Epithelial cell of proximal tubule (primary cell): ENCODE measurements at regions not wholly inside any gene's neighbourhood (a gene's known extent, or its start where the extent isn't known, plus 50 kb on each side); places are given as distances from the start of the nearest gene placed in this dataset.

Source experiments
- DNase-seq: peaks from one replicate; pipeline ENCODE4 v3.0.0-alpha.2; 2011; ENCODE audit warnings: low read depth
- H3K4me3 ChIP-seq: 2 replicates; pipeline ENCODE4 v1.5.1; 2011; ENCODE audit warnings: low read depth, mild to moderate bottlenecking, low read length
- TF ChIP-seq, protein P1 (sequence below): conservative IDR thresholded peaks from 2 replicates; pipeline ENCODE4 v1.5.1; 2012; ENCODE audit warnings: low read depth, mild to moderate bottlenecking, low read length

DNA sequence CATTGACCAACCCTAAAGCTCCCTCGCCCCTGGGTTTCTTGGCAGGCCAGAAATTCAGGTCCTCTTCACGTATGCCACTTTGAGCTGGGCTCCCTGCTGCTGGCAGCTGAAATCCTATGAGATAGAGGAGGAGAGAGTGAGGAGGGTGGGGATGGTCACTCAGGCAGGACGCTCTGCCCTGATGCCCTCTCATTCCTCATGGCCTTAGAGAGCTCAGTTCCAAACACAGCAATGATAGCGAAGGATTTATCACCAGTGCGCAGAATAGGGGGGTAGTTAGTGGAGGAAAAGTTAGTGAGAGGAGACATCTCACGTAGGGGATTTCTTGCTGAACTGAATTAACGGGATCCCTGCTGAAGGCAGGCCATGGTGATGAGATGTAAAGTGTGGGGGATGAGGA is 84.2 kb upstream of the PMEPA1 start:
- H3K4me3 ChIP-seq, result no peak overlapping the region
- no peak for DNase-seq
- TF ChIP-seq, protein P1, sequence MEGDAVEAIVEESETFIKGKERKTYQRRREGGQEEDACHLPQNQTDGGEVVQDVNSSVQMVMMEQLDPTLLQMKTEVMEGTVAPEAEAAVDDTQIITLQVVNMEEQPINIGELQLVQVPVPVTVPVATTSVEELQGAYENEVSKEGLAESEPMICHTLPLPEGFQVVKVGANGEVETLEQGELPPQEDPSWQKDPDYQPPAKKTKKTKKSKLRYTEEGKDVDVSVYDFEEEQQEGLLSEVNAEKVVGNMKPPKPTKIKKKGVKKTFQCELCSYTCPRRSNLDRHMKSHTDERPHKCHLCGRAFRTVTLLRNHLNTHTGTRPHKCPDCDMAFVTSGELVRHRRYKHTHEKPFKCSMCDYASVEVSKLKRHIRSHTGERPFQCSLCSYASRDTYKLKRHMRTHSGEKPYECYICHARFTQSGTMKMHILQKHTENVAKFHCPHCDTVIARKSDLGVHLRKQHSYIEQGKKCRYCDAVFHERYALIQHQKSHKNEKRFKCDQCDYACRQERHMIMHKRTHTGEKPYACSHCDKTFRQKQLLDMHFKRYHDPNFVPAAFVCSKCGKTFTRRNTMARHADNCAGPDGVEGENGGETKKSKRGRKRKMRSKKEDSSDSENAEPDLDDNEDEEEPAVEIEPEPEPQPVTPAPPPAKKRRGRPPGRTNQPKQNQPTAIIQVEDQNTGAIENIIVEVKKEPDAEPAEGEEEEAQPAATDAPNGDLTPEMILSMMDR, result no peak

DNA sequence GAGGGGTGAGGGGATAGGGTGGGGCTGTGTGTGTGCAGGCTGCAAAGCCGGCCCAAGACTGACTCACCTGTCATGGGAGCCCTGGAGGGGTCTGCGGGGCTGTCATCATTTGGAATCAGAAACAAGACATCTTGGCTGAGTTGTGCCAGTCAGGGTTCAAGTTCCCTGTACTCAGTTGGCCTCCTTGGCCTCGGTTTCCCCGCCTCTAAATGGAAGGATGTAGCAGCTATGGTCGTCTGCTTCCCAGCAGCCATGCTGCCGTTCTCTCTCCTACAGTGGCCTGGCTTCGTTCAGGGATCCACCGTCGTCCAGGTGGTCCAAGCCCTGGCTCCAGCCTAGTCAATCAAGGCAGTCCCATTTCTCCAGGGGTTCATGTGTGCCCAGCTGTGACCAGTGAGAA is 83.6 kb upstream of the PMEPA1 start:
- no peak for DNase-seq
- H3K4me3 ChIP-seq, result no peak overlapping the region
- TF ChIP-seq, protein P1, result no peak

DNA sequence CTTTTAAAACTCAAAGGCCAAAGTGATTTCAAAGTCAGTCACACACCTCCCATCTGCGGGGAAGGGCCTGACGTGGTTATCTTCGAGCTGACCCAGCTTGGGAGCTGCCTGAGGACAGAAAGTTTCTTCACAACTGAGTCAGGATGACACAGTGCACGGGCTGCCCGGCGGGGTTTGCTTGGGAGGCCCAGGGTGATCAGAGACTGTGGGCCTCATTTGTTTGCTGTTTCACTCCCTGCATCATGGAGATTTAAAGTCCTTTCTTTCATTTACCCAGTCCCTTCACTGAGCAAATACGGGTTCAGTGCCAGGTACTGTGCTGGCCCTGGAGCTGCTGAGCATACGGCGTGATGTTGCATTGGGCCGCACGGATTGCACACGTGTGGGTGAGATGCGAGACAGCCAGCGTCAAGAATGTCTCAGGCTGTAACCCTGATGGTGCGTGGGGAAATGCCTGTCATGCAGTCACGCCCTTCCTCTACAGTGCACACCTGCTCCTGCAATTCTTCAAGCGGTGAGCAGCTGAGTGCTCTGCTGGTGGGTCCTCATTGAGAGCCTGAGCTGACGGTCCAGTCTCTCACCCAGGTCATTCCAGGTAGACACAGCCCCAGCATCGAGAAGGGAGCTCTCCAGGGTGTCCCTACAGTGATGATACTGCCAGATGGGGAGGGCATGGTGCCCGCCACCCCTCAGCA is 82.7 kb upstream of the PMEPA1 start:
- DNase-seq, result no peak
- H3K4me3 ChIP-seq, result no peak overlapping the region
- TF ChIP-seq, protein P1, result no peak

DNA sequence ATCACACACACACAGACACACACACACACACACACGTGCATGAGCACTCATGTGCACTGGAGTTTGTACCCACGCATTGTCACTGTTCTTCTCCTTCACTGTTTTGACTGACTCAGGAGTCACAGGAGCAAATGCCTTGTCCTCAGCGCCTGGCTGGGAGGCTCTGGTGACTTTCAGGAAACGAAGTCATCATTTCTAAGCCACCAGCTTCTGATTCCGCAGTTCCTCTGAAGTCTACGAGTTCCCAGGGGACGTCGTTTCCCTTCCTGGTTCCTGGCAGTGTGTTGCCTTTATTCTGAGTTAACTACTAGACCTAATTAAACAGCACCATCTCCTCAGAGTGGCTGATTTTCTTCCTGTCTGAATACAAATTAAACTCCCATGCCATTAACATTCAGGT is 82.2 kb upstream of the PMEPA1 start:
- no peak for DNase-seq
- H3K4me3 ChIP-seq, result no peak overlapping the region
- TF ChIP-seq, protein P1, result no peak

DNA sequence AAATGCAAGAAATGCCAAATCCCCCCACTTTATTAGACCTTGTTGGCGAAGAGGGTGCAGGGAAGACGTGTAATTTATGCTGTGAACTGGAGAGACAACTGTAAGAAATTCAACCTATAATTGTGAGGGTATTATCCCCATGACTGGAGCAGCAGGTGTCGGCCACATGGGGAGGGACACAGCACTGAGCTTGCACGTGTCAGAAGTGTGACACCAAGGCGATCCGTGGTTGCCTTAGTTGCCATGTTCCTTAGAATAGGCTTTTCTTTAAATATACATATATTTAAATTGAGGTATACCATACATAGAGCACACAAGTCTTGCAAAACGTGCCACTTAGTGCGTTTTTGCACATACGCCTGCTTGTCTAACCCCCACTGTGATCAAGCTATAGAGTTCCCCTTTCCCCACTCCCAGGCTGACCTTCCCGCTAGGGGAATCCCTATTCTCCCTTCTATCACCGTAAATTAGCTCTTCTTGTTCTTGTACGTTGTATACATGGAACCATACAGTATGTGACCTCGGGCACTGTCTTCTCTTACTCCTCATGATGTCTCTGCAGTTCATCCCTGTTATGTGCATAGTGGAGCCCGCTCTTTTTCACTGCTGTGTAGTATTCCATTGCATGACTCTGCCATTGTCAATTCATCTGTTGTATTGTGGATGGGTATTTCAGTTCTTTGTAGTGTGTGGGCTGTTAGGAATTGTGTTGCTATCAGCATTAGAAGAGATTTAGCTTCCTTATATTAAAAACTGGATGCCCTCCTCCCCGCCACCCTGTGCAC is 81.6 kb upstream of the PMEPA1 start:
- TF ChIP-seq, protein P1, result no peak
- no peak overlapping the region for H3K4me3 ChIP-seq
- no peak for DNase-seq

DNA sequence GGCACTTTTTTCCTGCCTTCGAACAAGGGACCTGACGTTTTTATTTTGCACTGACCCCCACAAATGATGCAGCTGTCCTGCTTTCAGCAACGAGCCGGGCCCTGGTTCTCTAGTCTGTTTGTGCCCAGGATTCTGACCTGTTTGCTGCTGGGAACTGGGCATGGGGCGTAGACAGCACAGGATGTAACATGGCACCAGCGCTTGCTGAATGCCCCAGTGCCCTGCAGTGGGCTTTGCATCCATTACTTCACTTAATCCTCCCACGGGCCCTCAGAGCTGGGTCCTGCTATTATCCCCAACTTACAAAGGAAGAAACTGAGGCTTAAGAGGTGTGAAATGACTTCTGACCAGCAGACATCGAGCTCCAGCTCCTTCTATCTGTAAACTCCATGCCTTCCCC is 80.4 kb upstream of the PMEPA1 start:
- no peak overlapping the region for H3K4me3 ChIP-seq
- TF ChIP-seq, protein P1, result no peak
- no peak for DNase-seq
